GM23338 (cell line): ENCODE measurements at regions not wholly inside any gene's neighbourhood (a gene's known extent, or its start where the extent isn't known, plus 50 kb on each side); places are given as distances from the start of the nearest gene placed in this dataset.
"Not testable (repeated sequence)": the region's sequence is repeated elsewhere in the genome, so short reads cannot be mapped to it uniquely, and the experiment has no call there.

Experiments used
- ATAC-seq: fragments of 200-7000 bp; cut with Tn5 transposase; 3 replicates; pipeline ENCODE4 v1.9.1; 2020
- DNase-seq: peaks from one replicate; pipeline ENCODE4 v3.0.0-alpha.2; 2015; ENCODE audit warnings: low spot score
- H2AFZ ChIP-seq: fragments of 200-600 bp; sonication (generic); 2 replicates; pipeline ENCODE4 v1.8.0; 2016; ENCODE audit warnings: antibody characterized with exemption, mild to moderate bottlenecking, moderate library complexity
- H3F3A ChIP-seq: fragments of 200-600 bp; sonication (generic); replicated peaks from 2 replicates; pipeline ENCODE4 v1.8.0; 2017; ENCODE audit warnings: antibody characterized with exemption, mixed run types, low read depth
- H3K27ac ChIP-seq: fragments of 200-600 bp; sonication (generic); 2 replicates; pipeline ENCODE4 v1.6.1; 2016; ENCODE audit warnings: low read depth
- H3K27me3 ChIP-seq: fragments of 200-600 bp; sonication (generic); 2 replicates; pipeline ENCODE4 v1.8.0; 2016; ENCODE audit warnings: mild to moderate bottlenecking, mixed run types, moderate library complexity; ENCODE audit not compliant: insufficient read depth
- H3K36me3 ChIP-seq: fragments of 200-600 bp; sonication (generic); 2 replicates; pipeline ENCODE4 v1.8.0; 2016; ENCODE audit warnings: mild to moderate bottlenecking; ENCODE audit not compliant: insufficient read depth
- H3K4me1 ChIP-seq: fragments of 200-600 bp; sonication (generic); 2 replicates; pipeline ENCODE4 v1.8.0; 2016; ENCODE audit warnings: mild to moderate bottlenecking, moderate library complexity; ENCODE audit not compliant: insufficient read depth
- H3K4me2 ChIP-seq: fragments of 200-600 bp; sonication (generic); 2 replicates; pipeline ENCODE4 v1.7.1; 2017; ENCODE audit warnings: mixed run types
- H3K4me3 ChIP-seq: fragments of 200-600 bp; sonication (generic); 2 replicates; pipeline ENCODE4 v1.6.1; 2016; ENCODE audit warnings: mixed run types
- H3K79me2 ChIP-seq: fragments of 200-600 bp; sonication (generic); replicated peaks from 2 replicates; pipeline ENCODE4 v1.8.0; 2017; ENCODE audit warnings: mild to moderate bottlenecking; ENCODE audit not compliant: insufficient read depth
- H3K9me2 ChIP-seq: fragments of 200-600 bp; sonication (generic); 2 replicates; pipeline ENCODE4 v1.8.0; 2017; ENCODE audit not compliant: insufficient read depth
- H4K20me1 ChIP-seq: fragments of 200-600 bp; sonication (generic); replicated peaks from 2 replicates; pipeline ENCODE4 v1.8.0; 2017; ENCODE audit warnings: mild to moderate bottlenecking; ENCODE audit not compliant: insufficient read depth
- H3K27ac Mint-ChIP-seq: 2 replicates; pipeline ENCODE4 v1.8.0; 2020; ENCODE audit warnings: inconsistent platforms, mild to moderate bottlenecking, moderate library complexity, mixed read lengths
- H3K27me3 Mint-ChIP-seq: 3 replicates; pipeline ENCODE4 v1.8.0; 2022; ENCODE audit warnings: low read depth, mild to moderate bottlenecking, moderate library complexity, mixed read lengths, inconsistent platforms; ENCODE audit not compliant: insufficient read depth, poor library complexity
- H3K36me3 Mint-ChIP-seq: 3 replicates; pipeline ENCODE4 v1.8.0; 2021; ENCODE audit warnings: low read depth, mild to moderate bottlenecking, inconsistent platforms, moderate library complexity, mixed read lengths
- H3K4me1 Mint-ChIP-seq: 3 replicates; pipeline ENCODE4 v1.8.0; 2020; ENCODE audit warnings: mild to moderate bottlenecking, inconsistent platforms, mixed read lengths
- H3K4me3 Mint-ChIP-seq: 3 replicates; pipeline ENCODE4 v1.8.0; 2021; ENCODE audit warnings: moderate library complexity, mild to moderate bottlenecking, inconsistent platforms, mixed read lengths
- H3K9me3 Mint-ChIP-seq: 3 replicates; pipeline ENCODE4 v1.8.0; 2020; ENCODE audit warnings: moderate library complexity, mild to moderate bottlenecking, inconsistent platforms, mixed read lengths
- CREB1 ChIP-seq: fragments of 250-450 bp; sonication (Bioruptor Pico); IDR thresholded peaks from 2 replicates; pipeline ENCODE4 v1.5.0; 2020; ENCODE audit warnings: low read depth, mild to moderate bottlenecking, moderate library complexity
- CTCF ChIP-seq, 2 experiments: fragments of 200-600 bp in 1 of 2; sonication (generic) in 1 of 2; conservative IDR thresholded peaks; 2 replicates each; pipeline versions ENCODE4 v1.5.1 to v1.6.1; 2016 to 2017; ENCODE audit warnings: antibody characterized with exemption in 2 of 2, low read depth in 2 of 2, mild to moderate bottlenecking in 2 of 2, moderate library complexity in 1 of 2
- NANOG ChIP-seq: IDR thresholded peaks from 2 replicates; pipeline ENCODE4 v1.6.1; 2016; ENCODE audit warnings: antibody characterized with exemption, borderline replicate concordance
- STAT1 ChIP-seq: IDR thresholded peaks from one replicate; pipeline ENCODE4 v1.6.1; 2016; ENCODE audit warnings: antibody characterized with exemption; ENCODE audit not compliant: unreplicated experiment
- ZNF114 ChIP-seq: fragments of 250-450 bp; sonication (Bioruptor Pico); IDR thresholded peaks from 2 replicates; pipeline ENCODE4 v1.5.0; 2020; ENCODE audit warnings: mild to moderate bottlenecking, moderate library complexity
- ZNF462 ChIP-seq: fragments of 250-450 bp; sonication (Bioruptor Pico); IDR thresholded peaks from 2 replicates; pipeline ENCODE4 v1.5.0; 2020; ENCODE audit warnings: mild to moderate bottlenecking, moderate library complexity

- H3K36me3 ChIP-seq, result no peaks in the 10 kb centered on the region
- H3K27ac Mint-ChIP-seq, result no peak overlapping the region
- H3K4me2 ChIP-seq, result no peak overlapping the region
- H3K9me2 ChIP-seq, result no peaks in the 10 kb centered on the region
- H3K36me3 Mint-ChIP-seq, result no peaks in the 10 kb centered on the region
- no peak overlapping the region for H3K4me3 Mint-ChIP-seq
- ATAC-seq (peak; percentile 50), DNase-seq (no peak)
- H4K20me1 ChIP-seq, result no peaks in the 10 kb centered on the region
- no peaks in the 10 kb centered on the region for H3K4me1 ChIP-seq
- H3K9me3 Mint-ChIP-seq, result no peaks in the 10 kb centered on the region; the same call in 2 of the 3 replicates
- no peaks in the 10 kb centered on the region for H3K79me2 ChIP-seq
- H3K27ac ChIP-seq, result no peak overlapping the region
- peak in 1 of 2 experiments; percentile 25; a peak in 2 of 4 replicates for TF ChIP-seq CTCF (conservative IDR thresholded peaks at IDR 0.05; ENCODE audit: low read depth in 2 of 2)
- no peak for TF ChIP-seq STAT1
- TF ChIP-seq NANOG, result no peak
- TF ChIP-seq CREB1 (CRISPR knock-in tag), result no peak
- no peaks in the 10 kb centered on the region for H3F3A ChIP-seq
- no peak overlapping the region for H2AFZ ChIP-seq
- peaks cover 11% of the 10 kb centered on the region for H3K4me1 Mint-ChIP-seq
- H3K27me3 ChIP-seq, result no peaks in the 10 kb centered on the region
- no peaks in the 10 kb centered on the region for H3K27me3 Mint-ChIP-seq
- H3K4me3 ChIP-seq, result no peak overlapping the region
Measured at GRCh38 chr2:2581331-2582159, 250.5 kb upstream of the MYT1L start.

GRCh38 chr2:2580841-2581240, 249.8 kb upstream of the MYT1L start:
- not testable (repeated sequence) for H4K20me1 ChIP-seq, H3K79me2 ChIP-seq, H3F3A ChIP-seq, H3K4me3 Mint-ChIP-seq, DNase-seq, ATAC-seq, H3K36me3 Mint-ChIP-seq, H3K9me2 ChIP-seq, H3K4me2 ChIP-seq, H3K27ac ChIP-seq, H3K27me3 Mint-ChIP-seq, H3K4me1 Mint-ChIP-seq, H3K4me1 ChIP-seq, H3K36me3 ChIP-seq, H3K9me3 Mint-ChIP-seq, H2AFZ ChIP-seq, H3K4me3 ChIP-seq, H3K27ac Mint-ChIP-seq, H3K27me3 ChIP-seq

- no peak overlapping the region for H2AFZ ChIP-seq
- H3F3A ChIP-seq, result no peaks in the 10 kb centered on the region
- no peaks in the 10 kb centered on the region for H3K27me3 ChIP-seq
- H3K9me2 ChIP-seq, result no peaks in the 10 kb centered on the region
- ATAC-seq (no peak), DNase-seq (no peak)
- H3K27ac ChIP-seq, result no peak overlapping the region
- Mint-ChIP-seq H3K9me3 (no peaks in the 10 kb centered on the region; the same call in 2 of the 3 replicates), H3K27ac (no peak overlapping the region), H3K36me3 (no peaks in the 10 kb centered on the region), H3K27me3 (no peaks in the 10 kb centered on the region), H3K4me3 (no peak overlapping the region), H3K4me1 (peaks cover 4% of the 10 kb centered on the region; the same call in 1 of the 3 replicates)
- no peaks in the 10 kb centered on the region for H3K79me2 ChIP-seq
- H4K20me1 ChIP-seq, result no peaks in the 10 kb centered on the region
- H3K4me3 ChIP-seq, result no peak overlapping the region
- no peaks in the 10 kb centered on the region for H3K4me1 ChIP-seq
- no peaks in the 10 kb centered on the region for H3K36me3 ChIP-seq
- H3K4me2 ChIP-seq, result no peak overlapping the region
- TF ChIP-seq ZNF462 (CRISPR knock-in tag) (no peak), CREB1 (CRISPR knock-in tag) (no peak), ZNF114 (CRISPR knock-in tag) (no peak)
Measured at GRCh38 chr2:2580341-2580740, 249.3 kb upstream of the MYT1L start.
